LoVo (cell line): ENCODE measurements at regions not wholly inside any gene's neighbourhood (a gene's known extent, or its start where the extent isn't known, plus 50 kb on each side); places are given as distances from the start of the nearest gene placed in this dataset.

Experiments
- DNase-seq: peaks from one replicate; pipeline ENCODE4 v3.0.0-alpha.2; 2016; ENCODE audit warnings: low spot score

DNA sequence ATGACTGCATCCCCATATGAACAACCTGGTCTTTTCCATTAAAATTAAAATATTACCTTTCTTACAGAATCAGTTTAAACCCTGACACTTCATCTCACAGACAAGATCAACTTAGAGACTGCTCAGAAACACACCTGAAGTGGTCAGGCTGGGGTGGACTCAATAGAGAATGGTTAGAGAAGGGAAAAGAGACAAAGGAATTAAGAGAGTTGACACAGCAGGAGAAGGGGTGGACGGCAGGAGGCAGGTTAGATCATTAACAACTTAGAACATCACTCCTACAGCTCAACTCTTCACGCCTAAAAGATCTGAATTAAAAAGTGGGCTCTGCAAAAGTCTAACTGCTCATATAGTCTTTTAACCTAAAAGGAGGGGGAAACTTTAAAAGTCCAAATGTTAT is 157.7 kb upstream of the COL1A2 start:
- DNase-seq: no peak

DNA sequence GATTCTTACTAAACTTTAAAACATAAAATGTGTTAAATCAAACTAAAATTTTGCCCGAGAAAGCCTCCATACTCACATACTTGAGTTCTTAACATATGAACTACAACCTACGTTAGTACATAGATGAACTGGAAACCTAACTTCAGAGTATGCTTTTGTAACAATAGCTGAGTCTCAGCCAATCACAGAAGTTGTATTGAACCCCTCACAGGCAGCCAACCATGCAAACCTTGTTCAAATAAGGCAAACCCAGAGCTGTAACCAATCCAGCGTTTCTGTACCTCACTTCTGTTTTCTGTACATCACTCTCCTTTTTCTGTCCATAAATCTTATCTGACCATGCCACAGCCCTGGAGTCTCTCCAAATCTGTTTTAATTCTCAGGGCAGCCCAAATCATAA is 157.3 kb upstream of the COL1A2 start:
- no peak for DNase-seq

DNA sequence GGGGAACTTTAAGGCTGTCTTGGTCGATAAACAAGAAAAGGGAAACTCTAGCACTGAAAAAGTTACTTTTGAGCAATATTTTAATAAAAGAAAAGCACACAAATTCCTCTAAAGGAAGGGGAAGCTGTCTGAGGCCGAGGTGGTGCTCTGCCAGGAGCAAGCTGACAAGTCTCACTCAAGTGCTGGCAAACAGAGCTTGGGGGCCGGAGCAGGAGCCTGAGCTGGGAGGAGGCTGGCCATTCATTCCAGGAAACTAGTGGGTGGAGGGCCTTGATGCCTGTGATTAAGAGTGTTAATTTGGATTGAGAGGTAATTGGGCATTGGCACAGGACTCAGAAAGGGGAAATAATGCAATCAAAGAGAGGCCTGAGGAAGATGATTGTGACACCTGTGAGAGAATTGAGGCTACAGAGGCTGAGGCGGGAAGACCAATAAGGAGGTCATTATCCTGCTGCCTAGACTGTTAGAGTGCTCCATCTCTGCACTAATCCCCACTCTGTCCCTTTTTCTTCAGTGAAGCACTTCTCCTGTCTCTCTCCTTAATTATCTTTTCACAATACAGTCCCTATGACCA is 154.9 kb upstream of the COL1A2 start:
- DNase-seq: no peak

DNA sequence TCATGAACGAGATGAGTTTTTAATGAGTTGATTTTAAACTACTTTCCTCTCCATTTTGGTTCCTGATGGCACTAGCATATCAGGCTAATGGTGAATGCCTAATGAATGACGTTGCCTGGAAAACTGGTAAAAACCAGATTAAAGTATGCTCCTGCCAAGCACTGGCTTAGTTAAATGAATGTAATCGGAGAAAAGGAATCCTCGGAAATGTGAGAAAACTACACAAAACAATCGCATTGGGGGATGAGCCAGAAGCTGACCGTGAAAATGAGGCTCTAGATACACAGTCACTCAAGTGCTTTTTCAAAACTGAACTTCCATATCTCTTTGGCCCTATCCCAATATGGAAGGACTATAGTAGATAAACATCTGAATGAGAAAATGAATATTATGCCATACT is 153.8 kb upstream of the COL1A2 start:
- DNase-seq: no peak

DNA sequence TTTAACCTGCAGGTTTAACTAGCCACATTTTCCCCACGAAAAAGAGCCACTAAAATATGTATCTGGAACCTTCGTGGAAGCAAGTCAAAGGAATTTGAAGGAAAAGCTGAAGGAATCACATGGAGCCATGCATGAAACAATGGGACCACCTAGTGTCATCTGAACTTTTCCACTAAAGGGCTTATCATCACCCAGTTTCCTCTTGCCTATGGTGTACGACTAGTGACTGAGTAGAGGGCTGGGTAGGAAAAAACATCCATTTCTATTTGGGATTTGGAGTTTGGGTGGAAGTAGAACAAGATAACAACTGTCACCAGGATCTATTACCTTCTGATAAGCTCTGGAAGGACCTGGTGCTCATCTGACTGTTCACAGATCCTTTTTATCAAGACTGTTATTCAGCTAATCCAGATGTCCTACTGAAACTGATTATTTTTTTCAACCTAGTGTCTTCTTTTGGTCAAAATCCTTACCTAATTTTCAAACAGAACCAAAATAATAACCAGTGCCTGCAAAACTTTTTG is 153.2 kb upstream of the COL1A2 start:
- DNase-seq: no peak

DNA sequence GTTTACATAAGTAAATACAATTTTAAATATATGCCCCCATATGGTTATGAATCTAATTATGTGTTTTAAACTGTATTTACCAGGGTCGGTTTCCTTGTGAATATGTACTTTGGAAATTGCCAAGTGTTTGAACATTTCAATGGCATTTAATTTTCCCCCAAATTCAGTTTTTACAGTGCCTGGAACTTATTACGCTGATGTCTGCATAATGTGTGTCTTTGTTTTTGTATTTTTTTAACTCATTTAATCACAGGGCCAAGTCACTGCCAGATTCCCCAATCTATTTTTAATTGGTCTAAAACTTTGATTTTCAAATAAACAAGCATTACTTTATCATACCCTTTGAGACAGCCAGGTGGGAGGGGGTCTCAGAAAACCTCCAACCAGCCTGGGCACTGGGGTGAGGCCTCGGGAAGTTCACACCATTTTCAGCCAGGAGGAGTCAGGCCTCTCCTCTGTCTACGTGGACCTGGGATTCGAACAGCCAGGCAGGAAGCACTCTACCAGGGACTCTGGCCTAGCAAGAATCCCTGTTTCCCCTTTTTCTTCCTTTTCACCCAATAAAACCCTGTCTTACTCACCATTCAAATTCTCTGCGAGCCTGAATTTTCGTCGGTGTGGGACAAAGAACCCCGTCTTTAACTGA is 151.5 kb upstream of the COL1A2 start:
- DNase-seq: no peak

DNA sequence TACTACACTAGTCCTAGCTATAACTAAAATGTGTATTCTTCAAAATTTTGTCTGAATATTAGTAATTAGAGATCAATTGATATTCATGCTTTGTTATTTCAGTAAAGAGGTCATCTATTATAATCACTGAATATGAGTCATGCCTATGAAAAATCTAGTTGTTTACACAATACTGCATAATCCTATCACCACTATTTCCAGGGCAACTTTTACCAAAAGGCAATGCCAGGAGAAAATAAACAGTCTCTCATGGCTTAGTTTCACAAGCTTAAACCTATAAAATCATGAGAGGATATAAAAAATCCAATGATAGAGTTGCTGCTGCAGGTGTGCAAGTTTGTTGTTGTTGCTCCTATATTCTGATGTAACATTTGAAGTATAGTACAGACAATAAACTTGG is 149.9 kb upstream of the COL1A2 start:
- no peak for DNase-seq

DNA sequence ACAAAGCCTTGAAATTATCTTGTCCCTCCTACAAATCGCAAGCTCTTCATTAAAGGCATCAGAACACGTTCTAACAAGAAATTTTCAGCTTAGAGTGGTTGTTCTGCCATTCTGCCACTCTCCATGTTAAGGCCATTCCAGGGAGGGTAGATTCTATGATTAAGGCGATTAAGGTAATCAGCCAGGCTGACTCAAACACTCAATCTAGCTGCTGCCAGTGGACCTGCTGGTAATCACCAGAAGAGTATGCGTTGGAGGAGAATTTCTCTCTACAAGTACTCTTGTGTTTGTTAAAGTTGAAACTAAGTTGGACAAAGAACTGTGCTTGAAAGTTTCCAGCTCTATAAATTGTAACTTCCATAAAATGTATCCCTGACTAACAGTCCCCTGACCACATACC is 149.2 kb upstream of the COL1A2 start:
- no peak for DNase-seq

DNA sequence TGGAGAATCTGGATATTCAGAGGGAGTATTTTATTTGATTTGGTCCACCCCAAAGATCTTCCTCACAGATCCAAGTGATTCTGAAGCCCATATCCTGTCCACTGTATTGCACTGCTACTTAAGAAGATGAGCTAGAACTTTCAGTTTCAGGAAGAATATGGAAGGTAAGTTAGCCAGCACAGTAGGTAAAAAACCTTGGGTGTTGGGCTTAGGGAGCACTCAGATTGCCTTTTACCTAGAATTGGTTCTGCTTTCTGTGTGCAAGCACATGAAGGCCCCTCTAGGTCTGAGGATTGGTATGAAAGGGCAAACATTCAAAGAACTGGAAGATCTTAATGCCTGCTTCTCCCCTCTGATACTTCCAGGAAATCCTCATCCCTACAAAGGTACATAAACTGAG is 146.7 kb upstream of the COL1A2 start:
- DNase-seq: no peak

DNA sequence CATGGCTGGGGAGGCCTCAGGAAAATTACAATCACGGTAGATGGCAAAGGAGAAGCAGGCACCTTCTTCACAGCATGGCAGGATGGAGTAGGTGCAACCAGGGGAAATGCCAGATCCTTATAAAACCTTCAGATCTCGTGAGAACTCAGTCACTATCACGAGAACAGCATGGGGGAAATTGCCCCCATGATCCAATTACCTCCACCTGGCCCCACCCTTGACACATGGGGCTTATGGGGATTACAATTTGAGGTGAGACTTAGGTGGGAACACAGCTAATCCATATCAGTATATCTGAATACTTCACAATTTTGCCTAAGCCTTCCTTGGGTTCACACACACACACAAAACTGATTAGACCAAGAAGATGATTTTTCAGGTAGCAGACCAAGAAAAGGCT is 145.1 kb upstream of the COL1A2 start:
- DNase-seq: no peak

DNA sequence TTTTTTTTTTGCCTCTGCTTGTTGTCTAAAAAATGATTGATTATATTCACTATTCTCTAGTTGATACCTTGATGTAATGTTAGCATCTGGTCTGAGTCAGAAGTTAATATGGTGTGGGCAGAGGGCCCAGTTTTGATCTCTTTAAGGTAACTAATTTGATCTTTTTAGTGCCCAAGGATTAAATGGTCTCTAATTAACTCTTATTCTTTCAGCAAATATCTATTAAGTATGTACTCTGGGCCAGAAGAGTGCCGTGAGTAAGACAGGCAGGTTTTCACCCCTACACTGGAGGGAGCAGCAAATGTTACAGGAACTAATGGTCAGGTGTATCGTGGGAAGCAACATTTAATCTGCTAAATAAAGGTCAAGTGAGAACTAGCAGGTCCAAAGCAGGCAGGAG is 144.6 kb upstream of the COL1A2 start:
- DNase-seq: no peak

DNA sequence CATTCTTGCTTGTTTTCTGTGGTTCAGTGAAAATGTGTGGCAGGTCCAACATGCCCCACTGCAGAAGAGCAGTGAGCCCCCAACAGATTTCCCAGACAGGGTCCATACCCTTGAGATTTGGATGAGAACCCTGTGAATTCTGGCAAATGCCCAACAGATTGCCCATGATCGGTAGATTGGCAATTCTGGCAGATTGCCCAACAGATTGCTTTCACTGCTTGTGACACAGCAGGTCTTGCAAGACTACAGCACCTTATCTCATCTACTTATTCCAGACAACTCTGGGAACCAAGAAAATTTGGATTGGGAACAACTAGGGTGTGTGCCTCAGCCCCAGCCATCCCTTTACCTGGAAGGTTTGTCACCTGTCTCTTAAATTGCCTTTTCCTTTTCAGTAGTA is 143.7 kb upstream of the COL1A2 start:
- DNase-seq: no peak

DNA sequence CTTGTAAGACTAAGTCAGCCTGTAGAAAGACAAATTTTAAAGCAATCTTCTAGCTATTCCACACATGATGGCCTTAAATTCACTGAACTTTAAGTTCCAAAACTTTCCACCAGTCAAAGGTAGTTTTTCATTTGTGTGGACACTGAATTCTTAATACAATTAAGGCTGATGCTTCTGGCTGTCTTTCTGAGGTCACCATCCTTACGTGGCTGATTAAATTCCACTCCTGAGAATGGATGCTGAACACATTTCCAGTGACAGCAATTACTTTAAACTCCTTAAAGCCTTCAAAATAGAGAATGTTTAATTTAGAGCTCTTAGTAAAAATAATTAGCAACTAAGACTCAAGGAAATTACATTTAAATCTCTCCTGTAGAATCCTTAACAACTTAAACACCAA is 142.6 kb upstream of the COL1A2 start:
- DNase-seq: no peak

DNA sequence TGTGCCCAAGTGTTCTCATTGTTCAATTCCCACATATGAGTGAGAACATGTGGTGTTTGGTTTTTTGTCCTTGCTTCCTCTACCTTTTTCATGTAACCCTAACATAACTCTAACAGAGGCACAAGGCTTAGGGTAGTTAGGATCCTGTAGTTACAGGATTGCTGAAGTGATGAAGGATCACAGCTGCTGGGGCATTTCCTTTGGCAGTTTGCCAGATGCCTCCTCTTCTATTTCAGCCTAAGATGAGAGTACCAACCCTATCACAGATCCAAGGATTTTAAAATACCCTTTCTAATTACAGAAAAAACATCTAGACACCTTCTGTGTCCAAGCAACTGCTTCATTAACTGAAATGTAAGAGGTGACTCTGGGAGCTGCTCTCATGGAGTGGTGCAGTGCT is 141.7 kb upstream of the COL1A2 start:
- no peak for DNase-seq

DNA sequence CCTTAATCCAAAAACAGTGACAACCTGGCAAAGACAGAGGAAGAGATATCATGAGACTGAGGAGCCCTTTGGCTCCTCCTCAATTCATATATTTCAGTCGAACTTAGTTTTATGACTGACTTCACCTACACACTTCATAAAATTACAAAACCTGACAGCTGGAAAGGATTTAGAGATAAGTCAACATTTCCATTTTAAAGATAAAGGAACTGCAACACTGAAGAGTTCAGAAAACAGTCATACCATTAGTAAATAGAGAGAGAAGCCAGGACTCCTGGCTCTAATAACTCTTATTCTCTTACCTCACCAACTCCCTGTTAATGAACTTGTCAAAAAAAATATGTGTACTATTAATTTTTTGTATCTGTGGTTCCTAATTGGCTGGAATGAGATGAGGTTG is 141.0 kb upstream of the COL1A2 start:
- DNase-seq: no peak

DNA sequence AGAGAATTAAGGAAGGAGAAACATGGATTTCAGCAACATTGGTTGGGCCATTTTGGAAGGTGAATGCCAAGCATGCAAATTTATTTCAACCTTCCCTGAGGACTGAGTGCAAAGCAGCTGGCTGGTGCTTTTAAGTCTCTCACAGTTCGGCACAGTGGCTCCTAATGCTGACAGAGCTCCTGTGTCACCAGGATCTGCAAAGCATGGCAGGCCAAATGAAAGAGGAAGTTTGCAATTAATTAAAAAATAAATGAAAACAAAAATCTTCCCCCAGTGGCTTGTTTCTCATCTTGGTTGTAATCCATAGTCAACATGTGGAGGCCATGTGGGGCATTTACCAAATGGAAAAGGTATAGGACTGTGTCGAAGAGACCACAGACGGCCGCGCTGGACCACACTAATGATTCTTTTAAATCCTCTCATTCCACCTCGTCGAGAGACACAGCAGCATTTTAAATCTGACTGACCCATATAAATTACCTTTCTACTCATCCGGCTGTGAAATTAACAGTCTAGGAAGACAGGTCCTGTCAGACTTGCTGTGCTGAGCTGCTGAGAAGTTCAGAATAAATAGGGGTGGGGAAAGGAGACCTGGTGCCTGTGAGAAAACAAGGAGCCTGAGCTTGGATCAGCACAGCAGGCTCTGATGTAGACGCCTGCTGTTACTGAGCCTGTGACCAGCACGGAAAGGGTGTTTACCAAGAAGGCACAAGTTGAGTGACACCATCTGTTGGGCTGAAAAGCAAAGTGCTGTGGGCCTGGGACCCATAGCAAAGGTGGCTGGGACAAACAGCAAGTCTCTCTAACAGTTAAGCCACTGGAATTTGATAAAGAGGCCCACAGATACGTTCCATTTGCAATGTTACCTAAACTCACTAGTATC is 136.0 kb upstream of the COL1A2 start:
- no peak for DNase-seq

DNA sequence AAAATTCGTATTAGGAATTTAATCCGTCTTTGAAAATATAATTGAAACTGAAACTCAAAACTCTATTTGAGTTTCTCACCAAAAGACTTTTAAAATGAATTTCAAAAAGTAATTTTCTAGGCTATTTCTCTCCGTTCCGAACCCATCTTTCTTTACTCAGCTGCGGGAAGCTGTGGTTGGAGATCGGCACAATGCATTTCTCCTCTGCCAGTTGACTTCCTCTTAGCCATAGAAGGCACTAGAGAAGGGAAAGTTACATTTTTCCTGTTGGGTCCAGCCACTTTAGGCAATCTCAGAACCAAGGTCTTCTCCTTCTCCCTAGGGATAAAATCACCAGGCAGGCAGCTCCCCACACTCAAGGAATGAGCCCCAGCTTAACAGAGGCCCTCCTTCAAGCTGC is 133.6 kb upstream of the COL1A2 start:
- no peak for DNase-seq

DNA sequence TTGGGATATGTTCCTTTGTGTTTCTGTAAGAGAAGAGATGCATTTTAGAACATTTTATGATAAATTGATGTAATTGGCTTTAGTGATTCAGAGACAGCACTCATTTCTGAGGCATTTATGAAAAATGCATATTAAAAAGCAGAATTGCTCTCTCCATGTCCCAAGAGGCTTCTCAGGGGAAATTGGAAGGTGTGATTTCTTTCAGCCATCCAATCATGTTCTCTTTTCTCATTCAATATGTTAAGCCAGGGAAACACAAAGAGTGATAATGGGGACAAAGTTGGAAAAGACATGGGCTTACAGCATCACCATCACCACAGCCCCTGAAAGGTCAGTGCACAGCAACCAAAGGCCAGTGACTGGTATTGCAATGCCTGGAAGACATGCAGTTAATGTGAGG is 129.9 kb upstream of the COL1A2 start:
- no peak for DNase-seq

DNA sequence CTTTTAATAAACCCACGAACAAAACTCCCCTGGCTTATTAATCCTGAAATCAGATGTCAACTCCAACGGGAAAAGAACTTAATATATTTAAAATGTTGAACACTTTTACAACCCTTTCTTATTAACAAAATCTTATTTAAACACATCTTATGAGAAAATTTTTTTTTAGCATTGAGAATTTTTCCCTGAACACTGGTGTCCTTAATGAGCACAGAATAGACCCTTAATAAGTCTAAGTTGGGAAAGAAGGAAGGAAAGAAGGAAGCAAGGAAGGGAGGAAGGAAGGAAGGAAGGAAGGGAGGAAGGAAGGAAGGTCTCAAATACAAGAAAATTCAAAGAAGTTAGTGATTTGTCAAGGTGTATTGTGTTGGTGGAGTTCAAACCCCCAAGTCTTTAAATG is 129.2 kb upstream of the COL1A2 start:
- no peak for DNase-seq

DNA sequence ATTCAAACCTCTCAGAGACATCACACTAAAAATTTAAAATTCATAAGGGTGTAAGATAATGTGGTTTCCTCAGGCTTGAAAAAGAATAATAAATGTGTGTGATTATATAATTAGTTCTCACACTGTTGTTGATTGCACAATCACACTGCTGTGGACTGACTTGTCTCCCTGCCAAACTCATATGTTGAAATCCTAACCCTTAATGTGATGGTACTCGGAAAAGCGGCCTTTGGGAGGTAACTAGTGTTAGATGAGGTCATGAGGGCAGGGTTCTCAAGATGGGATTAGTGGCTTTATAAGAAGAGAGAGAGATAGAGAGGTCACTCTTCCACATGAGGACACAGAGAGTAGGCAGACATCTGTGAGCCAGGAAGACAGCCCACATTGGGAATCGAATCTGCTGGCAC is 128.5 kb upstream of the COL1A2 start:
- no peak for DNase-seq

DNA sequence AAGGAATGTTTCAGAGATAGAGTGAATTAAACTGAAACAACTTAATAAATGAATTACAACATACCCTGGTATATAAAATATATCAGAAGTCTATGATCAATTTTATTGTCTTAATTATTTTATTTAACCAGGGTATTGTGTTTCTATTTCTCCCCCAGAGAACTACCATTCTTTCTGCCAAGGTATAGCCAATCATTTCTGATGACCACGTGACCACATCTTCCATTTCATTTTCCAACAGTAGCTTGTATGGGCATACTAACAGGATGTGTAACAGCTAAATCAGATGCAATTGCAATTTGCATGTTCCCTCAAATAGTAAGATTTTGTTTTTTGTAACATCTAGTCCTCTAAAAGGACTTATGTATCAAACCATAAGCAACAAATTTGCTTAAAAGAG is 123.9 kb upstream of the COL1A2 start:
- no peak for DNase-seq

DNA sequence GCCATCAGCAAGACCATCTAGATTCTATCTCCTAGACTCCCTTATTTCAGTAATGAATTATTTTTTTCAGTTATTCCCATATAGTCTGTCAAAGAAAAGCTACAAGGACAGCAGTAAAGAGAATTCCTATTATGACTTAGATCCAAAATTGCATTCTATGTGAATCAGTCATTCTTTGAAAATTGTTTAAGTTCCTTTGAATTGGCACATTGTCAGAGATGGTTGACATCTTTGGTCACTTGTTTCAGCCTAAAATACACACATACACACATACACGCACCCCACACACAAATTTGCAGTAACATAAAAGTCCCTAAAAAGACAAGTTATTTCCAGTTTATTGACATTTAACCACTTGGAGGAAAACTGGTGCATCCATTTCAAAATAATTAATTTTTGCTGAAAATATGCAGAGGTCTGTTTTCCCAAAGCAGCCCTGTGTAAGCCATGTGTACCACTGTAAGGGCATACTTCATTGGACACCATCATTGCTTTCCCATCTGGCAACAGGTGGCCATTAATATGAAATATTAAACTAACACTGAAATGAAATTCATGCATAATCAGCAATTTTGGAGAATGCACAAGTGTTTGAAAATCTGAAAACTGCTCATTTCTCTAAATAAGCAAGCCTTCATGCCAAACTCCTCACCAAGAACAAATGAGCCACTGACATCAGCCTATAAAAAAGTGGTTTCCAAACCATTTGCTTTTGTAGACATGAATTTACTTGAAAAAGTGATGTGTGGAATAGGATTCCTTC is 121.7 kb upstream of the COL1A2 start:
- no peak for DNase-seq

DNA sequence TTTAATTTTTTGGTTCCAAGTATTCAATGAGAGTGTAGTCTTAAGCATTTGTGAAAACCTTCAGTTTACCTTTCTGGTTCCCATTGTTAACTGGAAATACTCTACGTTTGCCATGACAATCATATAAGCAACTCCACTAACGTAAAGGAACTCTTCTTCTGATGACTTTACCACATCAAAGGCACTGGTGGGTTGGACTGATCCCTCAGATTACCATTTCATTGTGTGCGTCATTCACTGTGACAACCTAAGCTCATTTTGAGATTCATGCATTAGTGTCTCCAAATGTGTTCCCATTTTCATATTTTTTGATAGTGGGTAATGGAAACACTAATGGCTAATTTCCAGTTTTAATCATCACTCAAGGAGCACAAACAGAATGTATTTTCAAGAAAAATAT is 119.9 kb upstream of the COL1A2 start:
- no peak for DNase-seq
